Sigmoid colon (tissue), 3 donors: ENCODE measurements at regions not wholly inside any gene's neighbourhood (a gene's known extent, or its start where the extent isn't known, plus 50 kb on each side); places are given as distances from the start of the nearest gene placed in this dataset.

Source experiments
- CTCF ChIP-seq, 4 experiments: fragments of 450-650 bp in 3 of 4; fragments of 200-600 bp in 1 of 4; IDR thresholded peaks; one replicate each; pipeline ENCODE4 v1.5.1; 2016 to 2019; ENCODE audit warnings: antibody characterized with exemption in 4 of 4, mild to moderate bottlenecking in 3 of 4, moderate library complexity in 2 of 4
- POLR2A ChIP-seq, 2 donors: fragments of 450-650 bp; IDR thresholded peaks; one replicate each; pipeline ENCODE4 v1.6.1; 2016; ENCODE audit warnings: antibody characterized with exemption in 2 of 2, mild to moderate bottlenecking in 2 of 2, moderate library complexity in 2 of 2

DNA sequence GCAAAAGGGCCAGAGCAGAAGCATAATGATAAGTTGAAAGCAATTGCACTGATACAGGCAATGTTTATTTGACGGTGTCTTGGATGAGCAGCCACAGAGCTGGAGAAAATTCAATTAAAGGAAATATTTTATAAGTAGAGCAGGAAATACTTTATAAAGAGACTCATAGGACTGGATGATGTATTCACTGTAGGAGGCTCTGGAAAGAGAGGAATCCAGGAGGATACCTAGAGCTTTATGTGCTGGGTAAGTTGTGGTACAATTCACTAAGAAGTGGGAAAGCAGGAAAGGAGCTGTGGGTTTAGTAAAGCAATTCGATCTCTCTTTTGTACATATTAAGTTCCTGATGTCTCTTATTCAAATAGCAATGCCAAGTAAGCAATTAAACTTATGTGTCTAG lies 86.3 kb downstream of the C6orf118 start:
- TF ChIP-seq CTCF (IDR thresholded peaks at IDR 0.05): no peak
- no peak for TF ChIP-seq POLR2A (IDR thresholded peaks at IDR 0.05)
